ENCODE measurements at regions not wholly inside any gene's neighbourhood (a gene's known extent, or its start where the extent isn't known, plus 50 kb on each side); places are given as distances from the start of the nearest gene placed in this dataset.

DNA sequence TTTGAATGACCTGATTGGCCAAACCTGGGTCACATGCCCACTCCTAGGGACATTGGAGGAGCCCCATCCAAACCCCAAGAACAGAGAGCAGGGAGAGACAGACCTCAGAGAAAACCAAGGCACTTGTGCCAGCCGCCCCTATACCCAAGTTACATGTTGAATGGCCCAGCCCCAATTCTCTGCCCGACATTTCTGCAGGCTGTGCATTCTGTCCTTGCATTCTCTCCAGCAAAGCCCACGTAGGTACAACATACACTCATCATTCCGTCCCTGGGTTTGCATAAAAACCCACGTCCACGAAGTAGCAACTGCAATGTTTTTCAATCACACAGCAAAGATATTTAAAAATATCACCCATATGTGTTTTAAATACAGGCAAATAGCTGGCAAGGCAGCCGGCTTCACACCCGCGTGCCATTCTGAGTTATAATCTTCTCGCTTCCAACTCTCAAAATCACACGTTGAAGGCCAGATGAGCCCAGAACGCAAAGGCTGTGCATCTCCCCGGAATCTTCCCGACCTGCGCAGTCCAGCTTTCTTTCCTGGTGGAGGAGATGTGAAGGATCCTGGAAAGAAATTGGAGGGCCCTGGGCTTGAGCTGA lies 91.7 kb upstream of the MYL2 start:
- TF ChIP-seq, protein P1, sequence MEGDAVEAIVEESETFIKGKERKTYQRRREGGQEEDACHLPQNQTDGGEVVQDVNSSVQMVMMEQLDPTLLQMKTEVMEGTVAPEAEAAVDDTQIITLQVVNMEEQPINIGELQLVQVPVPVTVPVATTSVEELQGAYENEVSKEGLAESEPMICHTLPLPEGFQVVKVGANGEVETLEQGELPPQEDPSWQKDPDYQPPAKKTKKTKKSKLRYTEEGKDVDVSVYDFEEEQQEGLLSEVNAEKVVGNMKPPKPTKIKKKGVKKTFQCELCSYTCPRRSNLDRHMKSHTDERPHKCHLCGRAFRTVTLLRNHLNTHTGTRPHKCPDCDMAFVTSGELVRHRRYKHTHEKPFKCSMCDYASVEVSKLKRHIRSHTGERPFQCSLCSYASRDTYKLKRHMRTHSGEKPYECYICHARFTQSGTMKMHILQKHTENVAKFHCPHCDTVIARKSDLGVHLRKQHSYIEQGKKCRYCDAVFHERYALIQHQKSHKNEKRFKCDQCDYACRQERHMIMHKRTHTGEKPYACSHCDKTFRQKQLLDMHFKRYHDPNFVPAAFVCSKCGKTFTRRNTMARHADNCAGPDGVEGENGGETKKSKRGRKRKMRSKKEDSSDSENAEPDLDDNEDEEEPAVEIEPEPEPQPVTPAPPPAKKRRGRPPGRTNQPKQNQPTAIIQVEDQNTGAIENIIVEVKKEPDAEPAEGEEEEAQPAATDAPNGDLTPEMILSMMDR (IDR thresholded peaks at IDR 0.05; ENCODE audit: control extremely low read depth, extremely low read depth, low read depth, missing control alignments): no peak
- CTCF ChIA-PET: interaction anchor here (1.6 kb wide), 1 partner anchor 12 kb away, joined by 5 read pairs; no protein-coding TSS in a partner anchor
- POLR2A ChIA-PET: no interaction called here
- no peak for DNase-seq (ENCODE audit: extremely low spot score)

DNA sequence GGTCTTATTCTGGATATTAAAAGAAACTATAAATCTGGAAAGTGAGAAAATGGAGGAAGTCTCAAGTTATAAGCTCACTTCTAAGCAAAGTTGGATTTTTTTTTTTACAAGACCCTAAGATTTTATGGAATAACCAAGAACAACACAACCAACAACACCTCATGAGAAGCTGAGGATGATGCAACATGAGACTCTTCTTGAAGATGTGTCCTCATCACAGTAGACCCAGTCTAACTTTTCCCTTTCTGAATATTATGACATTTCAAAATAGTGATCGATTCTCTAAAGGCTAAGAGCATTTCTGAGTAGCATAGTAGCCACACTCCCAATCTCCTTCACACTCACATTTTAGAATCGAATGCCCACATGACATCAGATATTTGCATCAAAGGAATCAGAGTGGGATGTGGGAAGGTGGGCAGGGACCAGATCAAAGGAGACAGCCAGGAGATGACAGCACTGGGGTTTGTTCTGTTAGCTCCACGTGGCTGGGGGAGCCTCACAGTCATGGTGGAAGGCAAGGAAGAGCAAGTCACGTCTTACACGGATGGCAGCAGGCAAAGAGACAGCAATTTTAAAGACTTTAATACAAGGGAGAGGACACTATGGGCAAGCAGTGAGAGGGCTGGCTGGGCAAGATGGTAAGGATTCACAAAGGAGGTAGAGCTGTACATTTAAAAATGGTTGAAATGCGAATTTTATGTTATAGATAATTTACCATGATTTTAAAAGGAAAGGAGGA lies 90.7 kb upstream of the MYL2 start:
- no peak for DNase-seq (ENCODE audit: extremely low spot score)
- TF ChIP-seq, protein P1 (IDR thresholded peaks at IDR 0.05; ENCODE audit: control extremely low read depth, extremely low read depth, low read depth, missing control alignments): no peak
- ChIA-PET POLR2A (no interaction called here), CTCF (interaction anchor here (1.4 kb wide), 1 partner anchor 12 kb away, joined by 6 read pairs; no protein-coding TSS in a partner anchor)

DNA sequence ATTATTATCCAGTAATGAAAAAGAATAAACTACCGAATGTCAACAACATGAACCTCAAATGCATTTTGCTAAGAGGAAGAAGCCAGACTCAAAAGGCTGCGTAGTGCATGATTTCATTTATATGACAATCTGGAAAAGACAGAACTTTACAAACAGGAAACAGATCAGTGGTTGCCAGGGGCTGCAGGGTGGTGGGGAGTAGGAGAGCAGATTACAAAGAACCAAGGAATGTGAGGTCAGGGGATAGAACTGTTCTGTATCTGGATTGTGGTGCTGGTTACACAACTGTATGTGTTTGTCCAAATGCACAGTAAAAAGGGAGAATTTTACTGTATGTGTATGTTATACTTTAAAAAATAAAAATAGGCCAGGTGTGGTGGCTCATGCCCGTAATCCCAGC lies 89.7 kb upstream of the MYL2 start:
- ChIA-PET CTCF (interaction anchor here (1.4 kb wide), 1 partner anchor 13 kb away, joined by 6 read pairs; no protein-coding TSS in a partner anchor), POLR2A (no interaction called here)
- no peak for DNase-seq (ENCODE audit: extremely low spot score)
- TF ChIP-seq, protein P1 (IDR thresholded peaks at IDR 0.05; ENCODE audit: control extremely low read depth, extremely low read depth, low read depth, missing control alignments): no peak

DNA sequence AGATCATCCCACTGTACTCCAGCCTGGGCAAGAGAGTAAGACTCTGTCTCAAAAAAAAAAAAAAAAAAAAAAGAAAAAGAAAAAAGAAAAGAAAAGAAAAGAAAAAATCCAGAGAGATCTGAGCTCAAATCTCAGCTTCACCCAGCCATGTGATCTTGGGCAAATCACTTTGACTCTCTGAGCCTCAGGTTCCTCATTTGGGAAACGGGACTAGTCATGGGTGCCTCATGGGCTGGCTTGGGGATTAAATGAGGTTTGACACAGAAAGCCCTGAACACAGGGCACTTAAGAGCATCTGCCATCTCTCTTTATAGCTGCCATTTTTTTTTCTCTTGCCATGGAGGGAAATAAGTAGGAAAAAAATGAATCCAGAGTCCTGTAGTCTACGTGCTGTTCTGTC lies 86.2 kb upstream of the MYL2 start:
- TF ChIP-seq, protein P1 (IDR thresholded peaks at IDR 0.05; ENCODE audit: control extremely low read depth, extremely low read depth, low read depth, missing control alignments): no peak
- ChIA-PET CTCF (interaction anchor here (1.1 to 2.1 kb wide), 2 partner anchors 13 to 111 kb away, joined by 3 to 6 read pairs; no protein-coding TSS in a partner anchor), POLR2A (no interaction called here)
- no peak for DNase-seq (ENCODE audit: extremely low spot score)

DNA sequence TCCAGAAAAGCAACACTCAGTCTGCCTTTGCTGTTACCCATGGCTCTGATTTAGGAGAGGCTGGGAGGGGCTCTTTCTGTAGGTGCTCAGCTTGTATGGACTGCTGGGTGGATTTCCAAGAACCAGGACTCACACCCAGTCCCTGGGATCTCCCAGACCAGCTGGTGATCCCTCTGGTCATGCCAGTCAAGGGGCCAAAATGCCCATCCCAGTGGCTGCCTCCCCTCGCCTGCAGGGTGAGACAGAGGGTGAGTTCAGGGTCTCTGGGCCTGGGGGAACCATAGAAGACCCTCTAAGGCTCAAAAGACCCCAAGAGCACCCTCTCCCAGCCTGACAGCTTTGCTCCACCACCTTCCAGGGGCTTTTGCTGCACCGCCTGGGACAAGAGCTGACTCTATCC lies 78.6 kb upstream of the MYL2 start:
- ChIA-PET CTCF (interaction anchor here (1.0 to 1.3 kb wide), 3 partner anchors 9 to 29 kb away, joined by 3 read pairs; no protein-coding TSS in a partner anchor), POLR2A (no interaction called here)
- TF ChIP-seq, protein P1 (IDR thresholded peaks at IDR 0.05; ENCODE audit: control extremely low read depth, extremely low read depth, low read depth, missing control alignments): no peak
- no peak for DNase-seq (ENCODE audit: extremely low spot score)

DNA sequence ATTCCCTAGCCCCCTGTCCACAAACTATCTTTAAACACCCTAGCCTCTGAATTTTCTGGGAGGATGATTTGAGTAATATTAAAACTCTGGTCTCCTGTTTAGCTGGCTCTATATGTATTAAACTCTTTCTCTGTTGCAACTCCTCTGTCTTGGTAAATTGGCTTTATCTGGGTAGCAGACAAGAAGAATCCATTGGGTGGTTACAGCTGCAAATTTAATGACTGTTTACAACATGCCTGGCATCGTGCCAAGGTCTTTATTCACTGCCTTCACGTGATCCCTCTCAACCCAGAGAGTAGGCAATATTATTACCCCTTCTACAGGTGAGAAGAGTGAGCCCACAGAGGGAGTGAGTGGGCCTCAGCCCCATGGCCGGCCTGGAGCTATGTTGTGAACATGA lies 77.8 kb upstream of the MYL2 start:
- TF ChIP-seq, protein P1 (IDR thresholded peaks at IDR 0.05; ENCODE audit: control extremely low read depth, extremely low read depth, low read depth, missing control alignments): no peak
- no peak for DNase-seq (ENCODE audit: extremely low spot score)
- CTCF ChIA-PET: interaction anchor here (1.0 to 1.3 kb wide), 3 partner anchors 8 to 30 kb away, joined by 3 read pairs; no protein-coding TSS in a partner anchor
- POLR2A ChIA-PET: no interaction called here

Data from GM10248 (cell line).